NCI-H187 (cell line): ENCODE measurements at regions not wholly inside any gene's neighbourhood (a gene's known extent, or its start where the extent isn't known, plus 50 kb on each side); places are given as distances from the start of the nearest gene placed in this dataset.

Experiments
- DNase-seq, 2 experiments: peaks; one replicate each; lab custom pipeline; 2025; lab: John Stamatoyannopoulos, UW

DNA sequence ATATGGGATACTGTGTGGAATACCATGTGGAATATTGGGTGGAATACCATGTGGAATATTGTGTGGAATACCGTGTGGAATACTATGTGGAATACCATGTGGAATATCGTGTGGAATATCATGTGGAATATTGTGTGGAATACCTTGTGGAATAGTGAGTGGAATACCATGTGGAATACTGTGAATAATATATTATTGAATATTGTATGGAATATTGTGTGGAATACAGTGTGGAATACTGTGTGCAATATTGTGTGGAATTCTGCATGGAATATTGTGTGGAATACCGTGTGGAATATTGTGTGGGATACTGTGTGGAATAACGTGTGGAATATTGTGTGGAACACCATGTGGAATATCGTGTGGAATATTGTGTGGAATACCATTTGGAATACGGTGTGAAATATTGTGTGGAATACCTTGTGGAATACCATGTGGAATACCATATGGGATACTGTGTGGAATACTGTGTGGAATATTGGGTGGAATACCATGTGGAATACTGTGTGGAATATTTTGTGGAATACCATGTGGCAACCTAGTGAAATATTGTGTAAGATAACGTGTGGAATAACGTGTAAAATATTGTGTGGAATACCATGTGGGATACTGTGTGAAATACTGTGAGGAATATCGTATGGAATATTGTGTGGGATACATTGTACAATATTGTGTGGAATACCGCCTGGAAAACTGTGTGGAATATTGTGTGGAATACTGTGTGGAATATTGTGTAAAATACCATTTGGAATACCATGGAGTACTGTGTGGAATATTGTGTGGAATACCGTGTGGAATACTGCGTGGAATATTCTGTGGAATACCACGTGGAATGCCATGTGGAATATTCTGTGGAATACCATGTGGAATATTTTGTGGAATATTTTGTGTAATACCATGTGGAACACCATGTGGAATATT is 133.9 kb upstream of the CHST15 start:
- no peak for DNase-seq

DNA sequence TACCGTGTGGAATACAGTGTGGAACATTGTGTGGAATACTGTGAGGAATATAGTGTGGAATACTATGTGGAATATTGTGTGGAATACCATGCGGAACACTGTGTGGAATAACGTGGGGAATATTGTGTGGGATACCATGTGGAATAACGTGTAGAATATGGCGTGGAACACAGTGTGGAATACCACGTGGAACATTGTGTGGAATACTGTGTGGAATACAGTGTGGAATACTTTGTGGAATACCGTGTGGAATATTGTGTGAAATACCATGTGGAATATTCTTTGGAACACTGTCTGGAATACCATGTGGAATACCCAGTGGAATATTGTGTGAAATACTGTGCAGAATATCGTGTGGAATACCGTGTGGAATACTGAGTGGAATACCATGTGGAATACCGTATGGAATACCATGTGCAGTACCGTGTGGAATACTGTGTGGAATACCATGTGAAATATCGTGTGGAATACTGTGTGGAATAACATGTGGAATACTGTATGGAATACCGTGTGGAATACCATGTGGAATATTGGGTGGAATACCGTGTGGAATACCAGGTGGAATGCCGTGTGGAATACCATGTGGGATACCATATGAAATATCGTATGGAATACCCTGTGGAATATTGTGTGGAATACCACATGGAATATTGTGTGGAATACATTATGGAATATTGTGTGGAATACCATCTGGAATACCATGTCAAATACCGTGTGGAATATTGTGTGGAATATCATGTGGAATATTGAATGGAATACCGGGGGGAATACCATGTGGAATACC is 133.1 kb upstream of the CHST15 start:
- no peak for DNase-seq

- no peak for DNase-seq
Measured at GRCh38 chr10:124225467-124226270, 132.3 kb upstream of the CHST15 start.

DNA sequence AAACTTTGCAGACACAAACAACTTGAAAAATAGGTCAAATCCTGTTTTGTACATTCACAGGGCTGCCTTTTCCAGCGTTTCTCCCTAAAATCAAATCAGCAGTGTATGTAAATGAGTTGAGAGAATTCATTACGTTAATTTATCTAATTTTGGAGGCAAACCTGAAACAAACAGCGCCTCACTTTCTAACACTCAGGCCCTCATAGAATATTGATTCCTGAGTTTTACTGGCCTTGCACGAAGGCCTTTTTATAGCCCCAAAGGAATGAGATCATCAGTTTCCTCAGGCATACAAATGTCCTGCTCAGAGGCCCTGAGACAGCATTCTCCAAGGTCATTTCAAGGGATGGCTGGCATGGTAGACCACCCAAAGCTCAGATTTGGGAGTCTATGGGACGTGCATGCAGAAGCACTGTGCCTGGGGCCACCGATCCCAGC is 131.7 kb upstream of the CHST15 start:
- DNase-seq, result no peak

DNA sequence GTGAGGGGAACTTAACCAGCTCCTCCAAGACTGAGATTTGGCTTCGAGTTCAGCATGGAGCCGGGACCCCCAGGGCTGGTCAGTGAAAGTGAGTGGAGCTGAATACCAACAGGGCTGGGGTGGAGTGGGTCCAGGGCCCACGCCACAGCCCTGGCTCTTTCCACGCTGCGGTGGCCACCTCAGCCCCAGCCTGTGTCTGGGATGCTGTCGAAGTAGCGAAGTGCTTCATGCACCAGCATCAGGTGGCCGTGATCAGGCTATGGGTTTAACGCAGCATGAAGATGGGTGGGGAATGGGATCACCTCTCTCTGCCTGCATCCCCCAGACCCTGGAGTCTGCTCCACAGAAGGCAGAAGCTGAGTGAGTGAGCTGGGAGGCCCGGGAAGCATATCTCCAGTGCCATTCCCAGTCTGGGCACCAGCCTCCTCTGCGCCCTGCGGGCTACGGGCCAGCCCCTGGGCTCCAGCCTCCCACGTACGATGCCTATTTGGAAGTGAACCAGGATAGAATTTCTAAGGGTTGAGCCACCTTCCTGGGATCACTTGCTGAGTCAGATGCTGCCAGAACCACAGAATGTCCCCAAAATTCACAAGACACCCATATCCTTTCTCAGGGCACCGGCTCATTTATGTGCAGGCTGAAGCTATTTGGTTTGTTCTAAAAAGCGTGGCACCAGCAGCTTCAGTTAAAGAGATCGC is 131.1 kb upstream of the CHST15 start:
- DNase-seq, result no peak

- no peak for DNase-seq
Measured at GRCh38 chr10:124223711-124224085, 130.3 kb upstream of the CHST15 start.

DNA sequence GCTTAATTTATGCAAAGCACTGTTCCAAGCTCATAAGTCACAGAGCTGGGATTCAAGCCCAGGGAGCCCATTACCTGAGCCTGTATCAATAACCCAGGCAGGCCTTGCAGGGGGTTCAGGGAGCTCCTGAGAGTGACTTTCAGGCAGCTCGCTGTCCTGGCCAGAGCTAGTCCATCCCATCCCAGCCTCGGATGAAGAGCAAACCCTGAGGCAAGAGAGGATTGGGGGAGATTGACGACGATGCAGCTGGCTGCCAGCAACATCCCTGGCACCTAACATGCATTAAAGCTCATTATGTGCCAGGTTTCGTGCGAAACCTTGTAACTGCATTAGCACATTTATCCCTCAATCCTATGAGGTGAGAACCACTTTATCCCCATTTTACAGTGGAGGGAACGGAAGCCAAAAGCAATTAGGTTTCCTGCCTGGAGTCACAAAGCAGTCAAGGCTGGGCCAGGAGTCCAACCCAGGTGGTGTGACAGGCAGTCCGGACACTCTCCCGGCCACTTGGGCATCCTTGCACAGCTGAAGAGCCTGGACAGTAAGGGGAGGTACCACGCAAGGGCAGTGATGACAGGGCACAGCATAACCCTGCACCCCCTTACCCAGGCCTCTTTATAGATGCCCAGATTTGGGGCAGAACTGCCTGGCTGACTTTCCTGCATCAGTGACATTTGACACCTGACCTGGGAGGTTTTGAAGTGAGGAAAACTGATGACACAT is 129.8 kb upstream of the CHST15 start:
- no peak for DNase-seq

DNA sequence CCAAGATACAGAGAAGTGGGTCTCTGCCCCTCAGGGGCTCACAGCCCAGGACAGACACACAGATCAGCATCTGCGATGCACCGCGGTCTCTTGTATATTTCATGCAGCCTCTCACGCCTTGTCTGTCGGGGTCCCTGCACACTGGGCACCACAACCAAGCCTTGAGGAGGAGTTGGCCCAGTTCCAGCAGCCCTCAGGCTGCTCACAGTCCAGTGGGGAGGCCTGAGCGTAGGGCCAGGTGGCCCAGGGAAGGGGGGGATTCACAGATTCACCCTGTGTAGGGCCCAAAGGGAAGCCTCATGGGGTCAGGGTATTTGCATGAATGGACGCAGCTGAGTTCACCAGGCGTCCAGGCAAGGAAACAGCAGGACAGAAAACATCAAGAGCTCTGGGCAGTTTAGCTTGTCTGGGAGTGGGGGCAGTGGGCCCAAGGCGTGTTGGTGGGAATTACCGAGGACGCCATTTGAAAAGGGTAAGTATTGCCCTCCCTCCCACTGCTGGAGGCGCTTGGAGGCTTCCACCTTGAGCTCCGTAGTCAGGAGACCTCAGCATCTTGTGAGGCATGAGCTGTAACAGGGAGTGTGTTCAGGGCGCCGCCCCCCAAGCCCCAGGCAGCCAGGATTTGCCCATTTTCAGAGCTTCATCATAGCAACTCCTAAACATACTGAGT is 129.1 kb upstream of the CHST15 start:
- DNase-seq, result no peak

- DNase-seq, result no peak
Measured at GRCh38 chr10:124221356-124222317, 128.2 kb upstream of the CHST15 start.

GRCh38 chr10:124220971-124221355 is 127.6 kb upstream of the CHST15 start:
- no peak for DNase-seq

DNA sequence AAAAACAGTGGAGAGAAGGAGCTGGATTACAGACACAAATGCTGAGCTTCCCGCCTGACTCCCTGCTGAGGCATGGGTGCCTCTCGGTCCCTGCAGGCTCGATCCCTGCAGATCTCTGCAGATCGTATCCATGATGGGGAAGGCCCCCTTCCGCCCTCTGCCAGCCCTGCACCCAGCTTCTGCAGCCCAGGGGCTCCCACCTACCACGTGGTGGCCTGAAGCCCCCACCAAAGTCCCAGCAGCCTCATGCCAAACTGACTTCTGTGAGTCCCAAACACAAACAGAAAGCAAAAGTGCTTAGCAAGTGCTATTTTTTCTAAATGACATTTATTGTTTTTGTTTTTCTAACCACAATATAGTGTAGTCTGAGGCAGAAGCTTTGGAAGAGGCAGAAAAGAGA is 127.1 kb upstream of the CHST15 start:
- DNase-seq, result no peak

- no peak for DNase-seq
Measured at GRCh38 chr10:124219655-124220054, 126.3 kb upstream of the CHST15 start.

DNA sequence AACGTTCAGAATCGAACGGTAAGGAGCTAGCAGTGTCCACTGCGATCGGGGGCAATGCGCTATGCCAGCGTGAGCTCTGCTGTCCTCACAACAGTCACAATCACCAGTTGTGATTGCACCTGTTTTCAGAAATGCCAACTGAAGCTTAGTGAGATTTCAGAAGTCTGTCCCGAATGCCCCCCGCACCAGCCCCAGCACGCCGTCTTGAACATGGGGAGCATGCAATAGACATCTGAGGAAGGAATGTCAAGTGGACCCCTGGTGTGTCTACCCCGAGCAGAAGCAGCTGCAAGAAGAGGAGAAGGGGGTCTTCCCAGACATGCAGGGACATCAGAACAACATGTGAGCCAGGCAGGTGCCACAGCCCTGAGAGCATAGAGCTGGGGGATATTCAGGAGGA is 125.7 kb upstream of the CHST15 start:
- DNase-seq, result no peak

GRCh38 chr10:124217906-124218804 is 124.8 kb upstream of the CHST15 start:
- DNase-seq, result no peak

GRCh38 chr10:124217031-124217430 is 123.6 kb upstream of the CHST15 start:
- DNase-seq, result no peak

DNA sequence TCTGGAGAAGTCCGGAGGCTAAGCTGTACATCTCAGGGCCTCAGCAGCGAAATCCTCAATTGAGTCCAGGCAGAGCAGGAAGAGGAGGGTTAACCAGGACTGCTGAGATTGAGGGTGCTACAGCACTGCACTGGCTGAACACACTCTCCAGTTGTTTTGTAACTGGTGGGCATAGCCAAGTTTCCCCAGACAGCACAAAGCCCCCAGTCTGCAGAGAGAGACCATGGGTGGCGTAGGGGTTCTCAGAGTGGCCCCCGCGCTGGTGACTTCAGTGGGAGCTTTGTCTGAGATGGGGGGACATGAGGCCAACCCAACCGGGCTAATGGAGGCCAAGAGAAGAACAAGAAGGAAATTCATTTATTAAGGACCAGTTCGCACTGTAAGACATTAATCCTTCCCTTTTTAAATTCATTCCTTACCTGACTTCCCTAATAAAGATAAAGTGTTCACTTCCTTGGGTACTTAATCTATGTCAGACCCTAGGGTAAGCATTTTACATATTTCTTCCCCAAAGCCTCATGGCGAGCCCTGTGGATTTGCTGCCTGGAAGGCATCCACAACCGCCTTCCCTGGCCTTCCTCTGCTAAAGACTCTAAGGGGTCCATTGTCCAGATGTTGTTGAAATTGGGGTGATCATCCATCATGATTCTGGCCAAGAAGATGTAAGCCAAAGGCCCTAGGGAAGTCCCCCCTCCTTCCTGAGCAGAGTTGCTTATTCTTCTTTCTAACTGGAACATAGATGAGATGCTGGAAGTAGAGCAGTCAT is 121.4 kb upstream of the CHST15 start:
- no peak for DNase-seq

DNA sequence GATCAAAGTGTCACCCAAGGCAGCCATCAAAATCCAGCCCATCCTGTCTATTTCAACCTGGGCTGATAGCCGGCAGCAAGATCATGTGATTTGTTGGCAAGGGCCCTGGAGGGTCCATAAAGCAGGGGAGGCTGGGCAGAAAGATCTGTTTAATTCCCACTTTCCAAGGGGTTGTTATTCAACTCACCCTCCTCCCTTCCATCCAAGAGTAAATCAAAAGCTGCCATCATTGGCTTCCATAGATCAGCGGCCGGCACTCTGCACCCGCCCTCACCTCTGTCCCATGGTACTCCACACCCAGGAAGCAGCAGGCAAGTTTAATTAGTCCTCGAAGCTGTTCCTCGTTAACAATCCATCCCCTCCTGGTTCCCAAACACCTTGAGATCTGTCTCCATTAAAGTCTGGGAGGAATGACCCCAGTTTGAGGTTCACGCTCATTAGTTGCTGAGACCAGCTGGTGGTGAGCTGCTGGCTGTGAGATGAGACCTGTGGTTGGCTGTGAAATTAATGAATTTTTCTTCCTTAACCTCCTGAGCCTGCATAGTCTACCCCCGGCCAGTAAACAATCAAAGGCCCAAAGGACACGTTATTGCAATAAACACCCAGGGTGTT is 120.6 kb upstream of the CHST15 start:
- no peak for DNase-seq
